ENCODE measurements at regions not wholly inside any gene's neighbourhood (a gene's known extent, or its start where the extent isn't known, plus 50 kb on each side); places are given as distances from the start of the nearest gene placed in this dataset.
"Not testable (repeated sequence)": the region's sequence is repeated elsewhere in the genome, so short reads cannot be mapped to it uniquely, and the experiment has no call there.

GRCh38 chr13:65159803-65160202 is 2070.3 kb downstream of the PCDH9 start:
- no peak for DNase-seq (ENCODE audit: low read depth in 2 of 2)

GRCh38 chr13:65155861-65156260 is 2074.3 kb downstream of the PCDH9 start:
- no peak for DNase-seq (ENCODE audit: low read depth in 2 of 2)

- no peak for DNase-seq (ENCODE audit: low read depth in 2 of 2)
Observed at GRCh38 chr13:65154661-65155447, 2075.3 kb downstream of the PCDH9 start.

- no peak for DNase-seq (ENCODE audit: low read depth in 2 of 2)
Observed at GRCh38 chr13:65149687-65150086, 2080.4 kb downstream of the PCDH9 start.

GRCh38 chr13:65143920-65144319 is 2086.2 kb downstream of the PCDH9 start:
- no peak for DNase-seq (ENCODE audit: low read depth in 2 of 2)

- DNase-seq (ENCODE audit: low read depth in 2 of 2) = no peak
Observed at GRCh38 chr13:65133094-65133493, 2097.0 kb downstream of the PCDH9 start.

GRCh38 chr13:65125236-65125635 is 2104.9 kb downstream of the PCDH9 start:
- DNase-seq (ENCODE audit: low read depth in 2 of 2) = no peak

GRCh38 chr13:65112531-65112941 is 2117.6 kb downstream of the PCDH9 start:
- no peak for DNase-seq (ENCODE audit: low read depth in 2 of 2)

GRCh38 chr13:65112123-65112522 is 2118.0 kb downstream of the PCDH9 start:
- DNase-seq (ENCODE audit: low read depth in 2 of 2) = no peak

GRCh38 chr13:65111223-65111622 is 2118.9 kb downstream of the PCDH9 start:
- no peak for DNase-seq (ENCODE audit: low read depth in 2 of 2)

- not testable (repeated sequence) for DNase-seq (ENCODE audit: low read depth in 2 of 2)
Observed at GRCh38 chr13:65104436-65104835, 2125.7 kb downstream of the PCDH9 start.

- DNase-seq (ENCODE audit: low read depth in 2 of 2) = no peak
Observed at GRCh38 chr13:65103351-65103750, 2126.8 kb downstream of the PCDH9 start.

- no peak for DNase-seq (ENCODE audit: low read depth in 2 of 2)
Observed at GRCh38 chr13:65095161-65096082, 2134.7 kb downstream of the PCDH9 start.

- DNase-seq (ENCODE audit: low read depth in 2 of 2) = no peak
Observed at GRCh38 chr13:65093357-65093756, 2136.8 kb downstream of the PCDH9 start.

GRCh38 chr13:65091031-65091430 is 2139.1 kb downstream of the PCDH9 start:
- DNase-seq (ENCODE audit: low read depth in 2 of 2) = no peak

- DNase-seq (ENCODE audit: low read depth in 2 of 2) = no peak
Observed at GRCh38 chr13:65090186-65090585, 2139.9 kb downstream of the PCDH9 start.

GRCh38 chr13:65088906-65089305 is 2141.2 kb downstream of the PCDH9 start:
- no peak for DNase-seq (ENCODE audit: low read depth in 2 of 2)

GRCh38 chr13:65085977-65086376 is 2144.2 kb downstream of the PCDH9 start:
- DNase-seq (ENCODE audit: low read depth in 2 of 2) = no peak

- DNase-seq (ENCODE audit: low read depth in 2 of 2) = no peak
Observed at GRCh38 chr13:65074248-65074647, 2155.9 kb downstream of the PCDH9 start.

- no peak for DNase-seq (ENCODE audit: low read depth in 2 of 2)
Observed at GRCh38 chr13:65064967-65065366, 2165.2 kb downstream of the PCDH9 start.

- no peak for DNase-seq (ENCODE audit: low read depth in 2 of 2)
Observed at GRCh38 chr13:65063753-65064152, 2166.4 kb downstream of the PCDH9 start.

GRCh38 chr13:65057986-65058385 is 2172.2 kb downstream of the PCDH9 start:
- no peak for DNase-seq (ENCODE audit: low read depth in 2 of 2)

- no peak for DNase-seq (ENCODE audit: low read depth in 2 of 2)
Observed at GRCh38 chr13:65054277-65054676, 2175.9 kb downstream of the PCDH9 start.
